Omental fat pad (tissue), 3 donors: ENCODE measurements at regions not wholly inside any gene's neighbourhood (a gene's known extent, or its start where the extent isn't known, plus 50 kb on each side); places are given as distances from the start of the nearest gene placed in this dataset.

ENCODE experiments used
- ATAC-seq: fragments of 150-250 bp; one replicate; pipeline ENCODE4 v1.9.1; 2016; ENCODE audit warnings: mild to moderate bottlenecking, moderate library complexity; ENCODE audit not compliant: low FRiP score
- DNase-seq: peaks from one replicate; pipeline ENCODE4 v3.0.0-alpha.2; 2019; ENCODE audit warnings: low spot score
- CTCF ChIP-seq, 3 donors: fragments of 450-650 bp; IDR thresholded peaks; one replicate each; pipeline ENCODE4 v1.5.1; 2016 to 2017; ENCODE audit warnings: antibody characterized with exemption in 3 of 3, mild to moderate bottlenecking in 3 of 3, moderate library complexity in 2 of 3

GRCh38 chr3:72636969-72637597 is 211.2 kb downstream of the SHQ1 start:
- TF ChIP-seq CTCF (IDR thresholded peaks at IDR 0.05) = no peak
- ATAC-seq (no peak), DNase-seq (no peak)

DNA sequence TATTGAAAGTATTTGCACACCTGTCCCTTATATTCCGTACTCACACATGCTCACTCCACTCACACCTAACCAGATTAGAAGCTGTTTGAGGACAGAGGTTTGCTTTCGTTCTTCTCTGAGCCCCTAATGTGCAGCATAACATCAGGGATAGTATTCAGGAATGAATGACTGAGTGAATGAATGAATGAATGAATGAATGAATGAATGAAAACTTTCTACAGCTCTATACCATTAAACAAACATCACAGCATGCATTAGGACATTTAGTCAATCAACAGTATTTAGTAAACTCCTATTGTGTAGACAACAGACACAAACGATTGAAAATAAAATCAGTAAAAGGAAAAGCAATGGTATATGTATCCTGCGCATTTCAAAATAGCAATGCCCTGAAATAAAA is 212.7 kb downstream of the SHQ1 start:
- TF ChIP-seq CTCF (IDR thresholded peaks at IDR 0.05) = no peak
- no peak for ATAC-seq
- DNase-seq = no peak

DNA sequence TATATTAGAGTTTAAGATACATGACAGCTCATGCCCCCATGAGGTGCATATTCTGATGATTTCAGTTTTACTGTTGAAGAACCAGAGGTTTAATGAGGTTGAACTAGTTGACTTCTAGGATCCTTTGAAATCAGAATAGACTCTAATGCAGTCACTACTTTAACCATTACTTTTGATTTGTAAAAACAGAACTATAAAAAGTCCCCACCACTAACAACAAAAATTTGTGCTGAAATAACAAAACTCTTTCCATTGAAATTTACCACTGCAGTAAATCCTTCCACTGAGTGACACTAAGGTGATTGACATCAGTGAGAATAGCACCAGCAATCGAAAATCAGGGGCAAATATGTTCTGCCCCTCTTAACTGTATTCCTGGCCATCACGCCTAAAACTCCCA is 214.1 kb downstream of the SHQ1 start:
- DNase-seq (no peak), ATAC-seq (no peak)
- no peak for TF ChIP-seq CTCF (IDR thresholded peaks at IDR 0.05)

- ATAC-seq (no peak), DNase-seq (no peak)
- no peak for TF ChIP-seq CTCF (IDR thresholded peaks at IDR 0.05)
Measured at GRCh38 chr3:72633534-72633933, 214.7 kb downstream of the SHQ1 start.

DNA sequence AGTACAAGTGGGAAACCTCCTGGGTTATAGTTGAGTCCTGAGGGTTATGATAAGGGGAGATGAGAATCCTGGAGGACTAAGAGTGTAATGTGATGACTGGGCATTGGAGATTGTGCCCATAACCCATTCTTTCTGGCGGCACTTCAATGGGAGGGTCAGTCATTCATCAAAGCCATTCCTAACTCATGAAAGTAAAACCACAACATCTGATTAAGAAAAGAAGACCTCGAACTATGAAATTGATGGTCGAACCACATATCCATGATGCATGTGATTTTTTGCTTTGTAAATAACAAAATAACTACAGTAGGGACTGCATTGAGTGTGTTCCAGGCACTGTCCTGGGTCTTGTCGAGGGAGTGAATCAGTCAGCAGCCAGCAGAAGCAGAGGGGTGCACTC is 215.1 kb downstream of the SHQ1 start:
- no peak for ATAC-seq
- no peak for TF ChIP-seq CTCF (IDR thresholded peaks at IDR 0.05)
- no peak for DNase-seq

DNA sequence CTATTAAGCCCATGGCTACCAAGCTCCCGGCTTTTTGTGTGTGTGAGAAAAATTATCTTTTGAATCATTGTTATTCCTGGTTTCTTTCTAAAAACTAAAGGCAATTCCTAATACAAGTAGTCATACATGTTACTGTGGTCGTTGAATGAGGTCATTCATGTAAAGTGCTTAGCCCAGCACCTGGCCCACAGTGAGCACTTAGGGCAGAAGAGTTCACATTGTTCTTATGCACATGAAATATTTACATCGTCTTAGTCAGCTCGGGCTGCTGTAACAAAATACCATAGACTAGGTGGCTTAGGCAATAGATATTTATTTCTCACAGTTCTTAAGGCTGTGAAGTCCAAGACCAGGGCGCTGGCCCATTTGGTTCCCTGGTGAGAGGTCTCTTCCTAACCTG is 216.1 kb downstream of the SHQ1 start:
- ATAC-seq (no peak), DNase-seq (no peak)
- TF ChIP-seq CTCF (IDR thresholded peaks at IDR 0.05) = no peak

GRCh38 chr3:72630969-72631344 is 217.3 kb downstream of the SHQ1 start:
- TF ChIP-seq CTCF (IDR thresholded peaks at IDR 0.05) = no peak
- DNase-seq (no peak), ATAC-seq (no peak)
